Thyroid gland (tissue), 4 donors: ENCODE measurements at regions not wholly inside any gene's neighbourhood (a gene's known extent, or its start where the extent isn't known, plus 50 kb on each side); places are given as distances from the start of the nearest gene placed in this dataset.

Experiments used
- DNase-seq, 2 donors: peaks; one replicate each; pipeline ENCODE4 v3.0.0-alpha.2; 2019
- H3K27ac ChIP-seq, 3 donors: fragments of 200-600 bp; sonication (generic); 1 replicate in 2 of 3; 2 replicates in 1 of 3; pipeline ENCODE4 v1.5.1; 2016 to 2019; ENCODE audit warnings: mild to moderate bottlenecking in 1 of 3, moderate library complexity in 1 of 3
- H3K27me3 ChIP-seq: fragments of 200-600 bp; sonication (generic); one replicate; pipeline ENCODE4 v1.5.1; 2019
- H3K36me3 ChIP-seq, 2 donors: fragments of 200-600 bp; sonication (generic); one replicate each; pipeline ENCODE4 v1.5.1; 2016 to 2019
- H3K4me1 ChIP-seq, 2 donors: fragments of 200-600 bp; sonication (generic); one replicate each; pipeline ENCODE4 v1.5.1; 2017 to 2019
- H3K4me3 ChIP-seq, 3 donors: fragments of 200-600 bp; sonication (generic); replicated peaks in 1 of 3; 1 replicate in 2 of 3; 2 replicates in 1 of 3; pipeline ENCODE4 v1.5.1; 2016; ENCODE audit warnings: mild to moderate bottlenecking in 1 of 3
- H3K9me3 ChIP-seq: fragments of 200-600 bp; sonication (generic); one replicate; pipeline ENCODE4 v1.5.1; 2017
- POLR2A ChIP-seq, 2 donors: fragments of 450-650 bp; IDR thresholded peaks; one replicate each; pipeline ENCODE4 v1.6.1; 2017; ENCODE audit warnings: antibody characterized with exemption in 2 of 2, mild to moderate bottlenecking in 2 of 2, moderate library complexity in 1 of 2
- WGBS, 2 donors: methylation state at CpG; one replicate each; pipeline ENCODE4 v1.1.5; 2017; 5-methylcytosine and 5-hydroxymethylcytosine counted together
- intact Hi-C: fragments of 100-400 bp; cut with DNase I; formaldehyde crosslinking; loops from one replicate; pipeline ENCODE4 v1.15.1; 2023
- TF ChIP-seq, protein P1 (sequence below), 6 experiments: fragments of 200-600 bp in 3 of 6; fragments of 450-650 bp in 3 of 6; sonication (generic) in 3 of 6; IDR thresholded peaks; one replicate each; pipeline ENCODE4 v1.5.1; 2016 to 2019; ENCODE audit warnings: antibody characterized with exemption in 6 of 6, mild to moderate bottlenecking in 2 of 6, inconsistent platforms in 1 of 6, moderate library complexity in 1 of 6

DNA sequence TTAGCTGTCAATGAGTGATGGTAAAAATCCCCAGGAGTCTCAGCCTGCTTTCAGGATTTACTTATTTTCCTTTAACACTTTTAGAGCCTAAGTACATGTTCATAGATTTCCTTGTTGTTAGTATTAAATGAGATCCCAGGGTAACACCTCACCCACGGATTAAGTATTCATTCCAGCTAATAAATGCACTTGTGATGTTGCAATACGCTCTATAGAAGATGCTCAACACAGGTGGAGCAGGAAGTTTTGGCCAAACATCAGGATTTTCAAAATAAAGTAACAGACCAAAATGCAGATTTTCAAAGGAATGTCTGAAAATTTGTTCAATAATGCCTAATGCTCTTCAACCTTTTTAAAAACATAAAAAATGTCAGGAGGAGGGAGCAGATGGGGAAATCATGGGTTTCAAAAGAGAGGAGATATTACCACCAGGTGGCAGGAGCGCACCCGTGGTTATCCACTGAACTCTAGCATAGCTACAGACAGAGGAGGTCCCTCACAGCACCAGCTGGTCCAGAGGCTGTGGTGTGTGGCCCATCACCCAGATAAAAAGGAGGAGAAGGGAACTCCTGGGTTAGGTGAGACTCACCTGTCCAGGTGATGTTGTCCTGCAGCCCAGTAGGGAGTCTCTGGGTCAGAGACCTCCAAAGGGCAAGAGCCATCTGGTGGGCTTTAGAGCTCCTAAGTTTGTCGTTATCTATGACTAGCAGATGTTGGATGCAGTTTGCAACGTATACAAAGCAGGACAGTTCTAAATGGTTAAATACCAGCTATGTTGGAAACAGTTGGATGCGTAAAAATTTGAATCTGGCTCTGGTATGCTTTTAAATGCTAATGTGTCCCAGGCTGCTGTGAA, 1158.4 kb upstream of the TMEM132C start:
- intact Hi-C loops, result no loop called here

DNA sequence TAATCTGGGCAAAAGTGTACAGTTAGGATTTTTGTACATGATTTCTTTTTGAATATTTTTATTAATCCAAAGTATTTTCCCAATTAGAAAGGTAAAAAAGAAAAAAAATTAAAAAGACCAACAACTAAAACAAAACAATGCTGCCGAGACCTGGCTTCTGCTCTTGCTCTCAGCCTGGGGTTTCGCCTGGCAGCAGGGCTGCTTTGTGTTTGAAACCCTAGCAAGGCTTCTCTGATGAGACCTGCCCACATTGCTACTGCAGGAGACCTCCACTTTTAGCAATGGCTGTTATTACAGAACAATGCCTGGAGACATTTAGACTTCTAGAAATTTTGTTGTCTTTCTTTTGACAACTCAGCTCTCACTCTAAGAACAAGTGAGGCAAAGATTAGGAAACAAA, 1153.0 kb upstream of the TMEM132C start:
- 19 to 27% methylated on average over 2 of the region's 2 CpGs for WGBS, 2 donors
- TF ChIP-seq POLR2A (IDR thresholded peaks at IDR 0.05), result no peak
- TF ChIP-seq, protein P1, sequence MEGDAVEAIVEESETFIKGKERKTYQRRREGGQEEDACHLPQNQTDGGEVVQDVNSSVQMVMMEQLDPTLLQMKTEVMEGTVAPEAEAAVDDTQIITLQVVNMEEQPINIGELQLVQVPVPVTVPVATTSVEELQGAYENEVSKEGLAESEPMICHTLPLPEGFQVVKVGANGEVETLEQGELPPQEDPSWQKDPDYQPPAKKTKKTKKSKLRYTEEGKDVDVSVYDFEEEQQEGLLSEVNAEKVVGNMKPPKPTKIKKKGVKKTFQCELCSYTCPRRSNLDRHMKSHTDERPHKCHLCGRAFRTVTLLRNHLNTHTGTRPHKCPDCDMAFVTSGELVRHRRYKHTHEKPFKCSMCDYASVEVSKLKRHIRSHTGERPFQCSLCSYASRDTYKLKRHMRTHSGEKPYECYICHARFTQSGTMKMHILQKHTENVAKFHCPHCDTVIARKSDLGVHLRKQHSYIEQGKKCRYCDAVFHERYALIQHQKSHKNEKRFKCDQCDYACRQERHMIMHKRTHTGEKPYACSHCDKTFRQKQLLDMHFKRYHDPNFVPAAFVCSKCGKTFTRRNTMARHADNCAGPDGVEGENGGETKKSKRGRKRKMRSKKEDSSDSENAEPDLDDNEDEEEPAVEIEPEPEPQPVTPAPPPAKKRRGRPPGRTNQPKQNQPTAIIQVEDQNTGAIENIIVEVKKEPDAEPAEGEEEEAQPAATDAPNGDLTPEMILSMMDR (IDR thresholded peaks at IDR 0.05), result no peak
- Histone ChIP-seq H3K9me3 (no peaks in the 10 kb centered on the region), H3K27ac (no peak overlapping the region), H3K36me3 (no peaks in the 10 kb centered on the region), H3K4me3 (no peak overlapping the region), H3K4me1 (no peaks in the 10 kb centered on the region), H3K27me3 (no peaks in the 10 kb centered on the region)
- DNase-seq, result no peak
- intact Hi-C loops, result no loop called here

More for the DNA sequence above, 1158.4 kb upstream of the TMEM132C start:
- WGBS, 2 donors, result 51 to 52% methylated on average over 7 of the region's 7 CpGs
- Histone ChIP-seq H3K27me3 (no peaks in the 10 kb centered on the region), H3K27ac (no peak overlapping the region), H3K36me3 (no peaks in the 10 kb centered on the region), H3K4me1 (no peaks in the 10 kb centered on the region), H3K4me3 (no peak overlapping the region), H3K9me3 (no peaks in the 10 kb centered on the region)
- DNase-seq, result peak; percentile 53 to 55
- no peak for TF ChIP-seq POLR2A (IDR thresholded peaks at IDR 0.05)
- TF ChIP-seq, protein P1 (IDR thresholded peaks at IDR 0.05), result peak in 5 of 6 experiments; percentile 22 to 67 (median 39)

DNA sequence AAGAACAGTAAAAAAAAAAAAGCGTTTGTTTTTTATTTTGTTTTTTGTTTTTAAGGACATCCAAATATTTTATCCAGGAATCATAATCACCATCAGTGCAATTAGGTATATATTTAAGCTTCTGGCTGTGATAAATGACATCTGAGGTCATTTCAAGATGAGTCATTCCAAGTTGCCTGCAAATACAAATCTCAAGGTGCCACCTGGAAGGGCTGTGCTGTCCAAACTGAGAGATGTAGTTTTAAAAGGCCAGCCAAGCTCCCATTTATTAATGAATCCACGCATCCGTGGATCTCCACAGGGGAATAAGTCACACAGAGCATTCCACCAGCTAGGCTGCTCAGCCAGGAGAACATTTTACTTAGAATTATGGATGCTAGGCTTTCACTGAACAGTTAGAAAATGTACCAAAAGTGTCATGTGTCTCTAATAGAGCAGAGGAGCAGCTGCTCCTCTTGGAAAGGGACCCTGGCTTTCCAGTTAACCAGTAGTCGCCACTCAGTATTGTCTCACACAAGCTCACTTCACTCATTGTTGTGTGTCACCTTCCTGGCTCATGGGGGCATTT, 1151.4 kb upstream of the TMEM132C start:
- Histone ChIP-seq H3K36me3 (no peaks in the 10 kb centered on the region), H3K4me3 (no peak overlapping the region), H3K27ac (no peak overlapping the region), H3K27me3 (no peaks in the 10 kb centered on the region), H3K9me3 (no peaks in the 10 kb centered on the region), H3K4me1 (no peaks in the 10 kb centered on the region)
- DNase-seq, result no peak
- 71 to 88% methylated on average over 4 of the region's 4 CpGs for WGBS, 2 donors
- intact Hi-C loops, result no loop called here
- TF ChIP-seq, protein P1 (IDR thresholded peaks at IDR 0.05), result no peak
- no peak for TF ChIP-seq POLR2A (IDR thresholded peaks at IDR 0.05)

DNA sequence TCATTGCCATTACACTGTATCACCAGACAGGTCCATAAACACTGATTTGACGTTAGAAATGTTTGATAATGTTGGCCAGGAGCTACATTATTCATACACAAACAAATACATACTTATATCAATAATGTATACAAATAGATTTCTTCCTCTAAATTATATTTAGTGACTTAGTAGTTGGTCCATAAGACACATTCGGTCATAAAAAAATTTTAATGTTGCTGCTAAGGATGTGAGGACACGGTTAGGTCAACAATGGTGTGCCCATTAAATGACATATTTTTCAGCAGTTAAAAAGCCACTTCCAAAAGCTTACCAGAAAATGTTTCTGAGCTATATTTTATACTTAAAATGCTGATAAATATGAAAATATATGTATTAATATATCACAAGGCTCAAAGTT, 1148.7 kb upstream of the TMEM132C start:
- no peak for TF ChIP-seq POLR2A (IDR thresholded peaks at IDR 0.05)
- TF ChIP-seq, protein P1 (IDR thresholded peaks at IDR 0.05), result no peak

DNA sequence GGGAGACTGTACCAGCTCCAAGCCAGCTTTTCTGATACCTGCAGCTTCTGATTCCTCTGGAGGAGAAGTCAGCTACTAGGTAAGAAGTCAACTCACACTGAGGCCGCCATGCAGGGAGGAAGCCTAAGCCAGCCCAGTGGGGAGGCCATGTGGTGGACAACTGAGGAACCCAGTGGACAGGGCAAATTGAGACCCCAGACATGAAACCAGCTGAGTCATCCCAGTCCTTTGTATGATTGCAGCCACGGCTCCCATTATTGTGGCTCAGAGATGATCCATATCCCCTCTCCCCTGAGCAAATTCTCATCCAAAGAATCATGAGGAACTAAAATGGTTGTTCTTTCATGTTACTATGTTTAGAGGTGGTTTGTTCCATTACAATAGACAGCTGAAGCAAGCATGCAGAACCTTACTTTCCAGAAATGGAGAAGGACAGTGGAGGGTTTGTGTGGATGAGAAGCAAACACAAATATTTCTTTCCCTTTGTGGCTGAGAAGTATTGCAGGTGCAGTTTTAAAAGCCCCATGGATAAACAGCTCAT, 1147.3 kb upstream of the TMEM132C start:
- TF ChIP-seq POLR2A (IDR thresholded peaks at IDR 0.05), result no peak
- TF ChIP-seq, protein P1 (IDR thresholded peaks at IDR 0.05), result no peak
- Histone ChIP-seq H3K4me3 (no peak overlapping the region), H3K27ac (no peak overlapping the region), H3K27me3 (no peaks in the 10 kb centered on the region), H3K9me3 (no peaks in the 10 kb centered on the region), H3K4me1 (no peaks in the 10 kb centered on the region), H3K36me3 (no peaks in the 10 kb centered on the region)
- intact Hi-C loops, result no loop called here
- WGBS, 2 donors, result 85 to 88% methylated on average over 2 of the region's 2 CpGs
- DNase-seq, result no peak

More for the DNA sequence above, 1148.7 kb upstream of the TMEM132C start:
- H3K27me3 ChIP-seq, result no peaks in the 10 kb centered on the region
- no peaks in the 10 kb centered on the region for H3K9me3 ChIP-seq
- WGBS, 2 donors, result 82 to 85% methylated on average over 3 of the region's 3 CpGs
- no peaks in the 10 kb centered on the region for H3K4me1 ChIP-seq
- H3K4me3 ChIP-seq, result no peak overlapping the region
- H3K27ac ChIP-seq, result no peak overlapping the region
- intact Hi-C loops, result no loop called here
- no peak for DNase-seq
- H3K36me3 ChIP-seq, result no peaks in the 10 kb centered on the region
